OCI-LY7 (cell line): ENCODE measurements at regions not wholly inside any gene's neighbourhood (a gene's known extent, or its start where the extent isn't known, plus 50 kb on each side); places are given as distances from the start of the nearest gene placed in this dataset.

ENCODE experiments used
- BruUV-seq: library from RNA; stranded (reverse); fragments of 400-500 nt; replicated peaks from 2 replicates; lab custom pipeline; 2021; lab: Mats Ljungman, UMichigan
- CTCF ChIA-PET: fragments of 300-600 bp; sonication (Branson Sonifier 250); formaldehyde crosslinking; loops from one replicate; lab custom pipeline; 2022; ENCODE audit warnings: antibody characterized with exemption; ENCODE audit not compliant: unreplicated experiment; lab: Charles Lee
- POLR2A ChIA-PET: fragments of 300-600 bp; sonication (Branson Sonifier 250); formaldehyde crosslinking; loops from one replicate; lab custom pipeline; 2022; ENCODE audit warnings: antibody characterized with exemption; lab: Charles Lee
- DNase-seq: peaks from one replicate; pipeline ENCODE4 v3.0.0-alpha.2; 2015; ENCODE audit warnings: low spot score
- H2AFZ ChIP-seq: fragments of 200-600 bp; sonication (generic), shearing (Covaris generic); 2 replicates; pipeline ENCODE4 v1.6.1; 2014; ENCODE audit warnings: mild to moderate bottlenecking, antibody characterized with exemption, low read length, moderate library complexity
- H3K27ac ChIP-seq: fragments of 200-600 bp; sonication (generic); 2 replicates; pipeline ENCODE4 v1.5.1; 2014; ENCODE audit warnings: mixed run types, low read depth, mild to moderate bottlenecking, moderate library complexity, low read length, inconsistent platforms; ENCODE audit not compliant: poor library complexity, severe bottlenecking
- H3K36me3 ChIP-seq: fragments of 200-600 bp; sonication (generic); 2 replicates; pipeline ENCODE4 v1.6.1; 2014; ENCODE audit warnings: mild to moderate bottlenecking, antibody characterized with exemption, low read length, moderate library complexity, mixed read lengths; ENCODE audit not compliant: insufficient read depth
- H3K4me1 ChIP-seq: fragments of 200-600 bp; sonication (generic); 2 replicates; pipeline ENCODE4 v1.5.1; 2014; ENCODE audit warnings: mild to moderate bottlenecking, low read length; ENCODE audit not compliant: insufficient read depth, poor library complexity, severe bottlenecking
- H3K4me2 ChIP-seq: fragments of 200-600 bp; sonication (generic); 2 replicates; pipeline ENCODE4 v1.6.1; 2014; ENCODE audit warnings: mild to moderate bottlenecking, low read length
- H3K4me3 ChIP-seq: fragments of 200-600 bp; sonication (generic); 2 replicates; pipeline ENCODE4 v1.5.1; 2014; ENCODE audit warnings: mild to moderate bottlenecking, low read depth, low read length; ENCODE audit not compliant: poor library complexity, severe bottlenecking
- H3K79me2 ChIP-seq: fragments of 200-600 bp; sonication (generic); 2 replicates; pipeline ENCODE4 v1.6.1; 2016; ENCODE audit warnings: low read depth, mild to moderate bottlenecking, low read length, moderate library complexity, mixed read lengths; ENCODE audit not compliant: insufficient read depth
- H3K9me2 ChIP-seq: fragments of 200-600 bp; sonication (generic); 2 replicates; pipeline ENCODE4 v1.6.1; 2016; ENCODE audit warnings: mild to moderate bottlenecking, low read length, mixed read lengths; ENCODE audit not compliant: insufficient read depth
- H3K9me3 ChIP-seq: fragments of 200-600 bp; sonication (generic); 2 replicates; pipeline ENCODE4 v1.6.1; 2014; ENCODE audit warnings: mild to moderate bottlenecking, mixed run types, low read length, mixed read lengths
- H4K20me1 ChIP-seq: fragments of 200-600 bp; sonication (generic); 2 replicates; pipeline ENCODE4 v1.6.1; 2014; ENCODE audit warnings: mild to moderate bottlenecking, antibody characterized with exemption, low read length, moderate library complexity, mixed read lengths; ENCODE audit not compliant: insufficient read depth
- EZH2phosphoT487 ChIP-seq: fragments of 200-600 bp; sonication (generic); IDR thresholded peaks from 2 replicates; pipeline ENCODE4 v1.6.1; 2018; ENCODE audit warnings: low read depth, borderline replicate concordance, mild to moderate bottlenecking, mixed run types, antibody characterized with exemption, low read length, moderate library complexity, mixed read lengths
- intact Hi-C: fragments of 100-400 bp; cut with micrococcal nuclease; formaldehyde crosslinking; loops from one replicate; pipeline ENCODE4 v1.10.0; 2022; ENCODE audit not compliant: unreplicated experiment
- TF ChIP-seq, protein P1 (sequence below): fragments of 200-600 bp; sonication (generic); conservative IDR thresholded peaks from 2 replicates; pipeline ENCODE4 v1.5.1; 2014; ENCODE audit warnings: mild to moderate bottlenecking, antibody characterized with exemption, low read length, moderate library complexity, mixed read lengths

DNA sequence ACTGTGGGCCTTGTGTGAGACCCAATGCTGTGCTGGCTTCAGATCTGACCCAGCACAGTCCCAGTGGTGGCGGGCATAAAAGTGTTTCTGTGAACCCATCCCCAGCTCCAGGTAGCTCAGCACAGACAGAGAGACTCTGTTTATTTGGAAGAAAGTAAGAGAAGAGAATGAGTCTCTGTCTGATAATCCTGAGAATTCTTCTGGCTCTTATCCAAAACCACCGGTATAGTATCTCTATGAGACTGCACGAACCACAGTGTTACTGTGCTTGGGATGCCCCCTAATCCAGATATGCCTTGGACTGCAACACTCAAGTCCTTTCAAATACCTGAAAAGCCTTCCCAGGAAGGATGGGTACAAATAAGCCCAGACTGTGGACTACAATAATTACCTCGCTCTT, 1660.8 kb upstream of the ACO1 start:
- no peaks in the 10 kb centered on the region for H3K9me2 ChIP-seq
- H3K36me3 ChIP-seq, result no peaks in the 10 kb centered on the region
- CTCF ChIA-PET, result no interaction called here
- intact Hi-C loops, result no loop called here
- TF ChIP-seq, protein P1, sequence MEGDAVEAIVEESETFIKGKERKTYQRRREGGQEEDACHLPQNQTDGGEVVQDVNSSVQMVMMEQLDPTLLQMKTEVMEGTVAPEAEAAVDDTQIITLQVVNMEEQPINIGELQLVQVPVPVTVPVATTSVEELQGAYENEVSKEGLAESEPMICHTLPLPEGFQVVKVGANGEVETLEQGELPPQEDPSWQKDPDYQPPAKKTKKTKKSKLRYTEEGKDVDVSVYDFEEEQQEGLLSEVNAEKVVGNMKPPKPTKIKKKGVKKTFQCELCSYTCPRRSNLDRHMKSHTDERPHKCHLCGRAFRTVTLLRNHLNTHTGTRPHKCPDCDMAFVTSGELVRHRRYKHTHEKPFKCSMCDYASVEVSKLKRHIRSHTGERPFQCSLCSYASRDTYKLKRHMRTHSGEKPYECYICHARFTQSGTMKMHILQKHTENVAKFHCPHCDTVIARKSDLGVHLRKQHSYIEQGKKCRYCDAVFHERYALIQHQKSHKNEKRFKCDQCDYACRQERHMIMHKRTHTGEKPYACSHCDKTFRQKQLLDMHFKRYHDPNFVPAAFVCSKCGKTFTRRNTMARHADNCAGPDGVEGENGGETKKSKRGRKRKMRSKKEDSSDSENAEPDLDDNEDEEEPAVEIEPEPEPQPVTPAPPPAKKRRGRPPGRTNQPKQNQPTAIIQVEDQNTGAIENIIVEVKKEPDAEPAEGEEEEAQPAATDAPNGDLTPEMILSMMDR, result no peak
- TF ChIP-seq EZH2phosphoT487, result no peak
- H3K9me3 ChIP-seq, result no peaks in the 10 kb centered on the region
- H4K20me1 ChIP-seq, result no peaks in the 10 kb centered on the region
- no peaks in the 10 kb centered on the region for H3K4me1 ChIP-seq
- no peaks in the 10 kb centered on the region for H3K79me2 ChIP-seq
- DNase-seq, result no peak
- H3K4me3 ChIP-seq, result no peak overlapping the region
- H3K27ac ChIP-seq, result no peak overlapping the region
- no peak overlapping the region for H3K4me2 ChIP-seq
- no peak overlapping the region for H2AFZ ChIP-seq
- no TSS peak for BruUV-seq
- POLR2A ChIA-PET, result no interaction called here

DNA sequence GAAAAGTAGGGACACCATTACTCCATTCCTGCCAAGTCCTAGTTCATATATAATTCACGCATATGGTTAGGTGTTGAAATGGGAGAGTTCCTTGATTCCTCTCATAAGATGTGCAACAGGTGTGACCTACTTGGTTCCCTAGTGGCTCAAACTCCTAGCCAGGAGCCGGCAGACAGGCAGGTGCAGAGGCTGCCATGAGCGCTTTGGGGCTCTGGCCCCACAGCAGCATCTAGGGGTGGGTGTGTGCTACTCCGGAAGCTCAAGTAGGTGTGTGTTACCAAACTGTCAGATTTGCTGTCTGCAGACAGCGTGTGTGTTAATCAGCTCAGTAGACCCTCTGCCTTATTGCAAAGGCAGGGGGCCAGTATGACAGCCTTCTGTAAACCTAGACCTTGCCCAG, 1652.4 kb upstream of the ACO1 start:
- CTCF ChIA-PET, result no interaction called here
- Histone ChIP-seq H3K4me1 (no peaks in the 10 kb centered on the region), H2AFZ (no peak overlapping the region), H3K4me2 (no peak overlapping the region), H3K9me2 (no peaks in the 10 kb centered on the region), H3K79me2 (no peaks in the 10 kb centered on the region), H3K4me3 (no peak overlapping the region), H3K36me3 (no peaks in the 10 kb centered on the region), H3K9me3 (no peaks in the 10 kb centered on the region), H3K27ac (no peak overlapping the region), H4K20me1 (no peaks in the 10 kb centered on the region)
- POLR2A ChIA-PET, result no interaction called here
- DNase-seq, result no peak
- BruUV-seq, result no TSS peak
- TF ChIP-seq, protein P1, result no peak
- TF ChIP-seq EZH2phosphoT487, result no peak
- intact Hi-C loops, result no loop called here

DNA sequence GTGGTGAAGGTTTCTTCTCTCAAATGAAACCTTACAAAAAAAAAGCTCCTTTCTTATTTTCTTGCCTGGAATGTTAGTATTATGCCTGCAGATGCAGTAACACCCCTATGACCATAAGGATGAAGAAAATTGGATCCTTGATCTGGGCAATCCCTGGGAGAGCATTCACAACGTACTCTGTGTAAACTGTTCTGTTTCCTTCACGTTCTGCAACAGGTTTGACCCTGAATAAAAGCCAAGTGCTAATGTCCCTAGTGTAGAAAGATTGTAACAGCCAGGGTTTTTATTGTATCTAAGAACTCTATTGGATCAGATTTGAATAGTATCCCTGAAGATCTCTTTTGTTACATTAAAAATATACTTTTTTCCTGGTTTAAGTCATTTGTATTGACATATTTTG, 1639.6 kb upstream of the ACO1 start:
- intact Hi-C loops, result no loop called here
- Histone ChIP-seq H3K36me3 (no peaks in the 10 kb centered on the region), H4K20me1 (no peaks in the 10 kb centered on the region), H3K4me1 (no peaks in the 10 kb centered on the region), H3K4me3 (no peak overlapping the region), H3K27ac (no peak overlapping the region), H3K79me2 (no peaks in the 10 kb centered on the region), H3K9me2 (no peaks in the 10 kb centered on the region), H2AFZ (no peak overlapping the region), H3K9me3 (no peaks in the 10 kb centered on the region), H3K4me2 (no peak overlapping the region)
- no TSS peak for BruUV-seq
- ChIA-PET POLR2A (interaction anchor here (0.6 kb wide), 1 partner anchor 323 kb away, joined by 3 read pairs; no protein-coding TSS in a partner anchor), CTCF (no interaction called here)
- no peak for DNase-seq
- TF ChIP-seq EZH2phosphoT487, result no peak
- TF ChIP-seq, protein P1, result no peak
